CD4-positive, alpha-beta T cell treated with Interleukin-17A for 1 hour (primary cell): ENCODE measurements at regions not wholly inside any gene's neighbourhood (a gene's known extent, or its start where the extent isn't known, plus 50 kb on each side); places are given as distances from the start of the nearest gene placed in this dataset.

ENCODE experiments used
- DNase-seq: peaks from one replicate; pipeline ENCODE4 v3.0.0-alpha.2; 2020

GRCh38 chr2:133949595-133949994 is 304.3 kb upstream of the MGAT5 start:
- DNase-seq, result no peak

DNA sequence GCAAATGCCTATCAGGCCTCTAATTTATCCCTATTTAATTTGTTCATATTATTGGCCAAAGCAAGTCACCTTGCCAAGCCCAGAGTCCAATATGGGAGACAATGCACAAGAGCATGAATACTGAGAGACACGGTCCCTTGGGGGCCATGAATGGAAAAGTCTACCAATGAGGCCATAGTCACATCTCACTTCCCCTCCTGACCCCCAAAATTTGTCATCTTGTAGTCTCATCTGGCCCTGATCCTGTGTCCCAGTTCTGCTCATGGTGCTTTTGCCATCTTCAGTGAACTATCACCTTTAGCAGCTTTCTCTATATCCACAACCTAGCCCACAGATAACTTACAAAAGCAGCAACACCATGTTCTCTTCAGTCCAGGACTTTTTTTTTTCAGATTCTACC is 302.7 kb upstream of the MGAT5 start:
- no peak for DNase-seq

DNA sequence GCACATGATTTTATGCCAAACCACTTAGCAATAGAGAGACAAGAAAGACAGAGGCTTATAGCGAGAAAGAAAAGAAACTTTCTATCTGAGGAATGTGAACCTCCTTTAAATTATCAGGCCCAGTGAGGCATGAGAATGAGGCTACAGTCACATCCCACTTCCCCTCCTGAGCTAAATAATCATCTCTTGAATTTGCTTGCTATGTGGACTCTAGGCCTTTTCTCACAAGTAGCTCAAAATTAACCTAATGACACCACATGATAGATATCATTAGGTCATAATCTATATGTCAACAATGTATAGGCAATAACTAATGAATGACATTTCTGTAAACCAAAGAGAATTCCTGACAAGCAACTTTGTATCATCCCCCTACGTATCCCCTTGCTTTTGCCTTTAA is 301.5 kb upstream of the MGAT5 start:
- no peak for DNase-seq

GRCh38 chr2:133952896-133953295 is 301.0 kb upstream of the MGAT5 start:
- no peak for DNase-seq

DNA sequence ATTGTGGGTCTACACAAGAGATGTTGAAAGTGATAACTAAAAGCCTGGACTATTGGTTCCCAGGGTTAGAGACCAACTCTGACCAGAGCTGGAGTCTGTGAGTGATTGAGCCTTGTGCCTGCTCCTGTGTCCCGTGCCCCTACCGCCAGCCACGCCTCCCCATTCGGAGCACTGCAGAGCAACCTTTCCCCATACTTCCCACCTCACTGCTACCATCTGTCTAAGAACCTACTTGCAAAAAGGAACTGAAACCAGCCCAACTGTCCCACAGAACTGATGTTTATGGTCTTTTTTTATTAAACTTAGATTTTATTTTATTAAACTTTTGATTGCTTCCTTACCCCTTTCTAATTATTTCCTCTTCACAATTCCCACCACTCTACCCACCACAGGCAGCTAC is 300.3 kb upstream of the MGAT5 start:
- no peak for DNase-seq

DNA sequence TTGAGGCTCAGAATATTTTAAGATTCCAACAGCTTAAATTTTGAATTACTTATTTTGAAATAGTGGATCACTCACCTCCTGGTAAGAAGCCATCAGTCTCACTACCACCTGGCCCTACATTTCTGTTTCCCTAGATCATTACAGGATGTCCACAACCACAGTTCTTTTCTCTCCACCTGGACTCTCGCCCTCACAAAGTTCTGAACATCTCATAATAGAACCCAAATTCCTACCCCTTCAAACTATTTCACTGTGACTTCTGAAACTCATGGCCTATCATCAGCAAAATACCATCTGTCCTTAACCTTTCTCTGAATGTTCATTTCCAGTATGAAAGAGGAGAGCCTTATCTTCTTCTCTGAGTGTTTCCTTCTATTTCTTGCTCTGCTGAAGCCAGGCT is 299.2 kb upstream of the MGAT5 start:
- no peak for DNase-seq

DNA sequence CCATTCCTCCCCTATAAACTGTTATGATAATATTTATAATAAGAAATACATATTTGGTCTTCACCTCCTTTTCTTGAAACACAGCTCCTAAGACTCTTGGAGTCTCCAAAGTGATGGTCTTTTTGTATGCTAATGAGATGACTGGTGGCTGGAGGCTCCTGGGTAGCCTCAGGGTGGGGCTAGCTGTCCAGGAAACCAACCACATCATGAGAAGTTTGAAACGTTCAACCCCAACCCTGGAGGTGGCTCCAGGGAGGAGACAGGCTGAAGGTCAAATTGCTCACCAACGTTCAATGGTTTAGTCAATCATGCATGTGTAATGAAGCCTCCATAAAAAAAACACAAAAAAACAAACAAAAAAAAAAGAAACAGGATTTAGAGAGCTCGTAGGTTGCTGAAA is 298.7 kb upstream of the MGAT5 start:
- no peak for DNase-seq

- DNase-seq, result no peak
Measured at GRCh38 chr2:133956434-133956935, 297.4 kb upstream of the MGAT5 start.

DNA sequence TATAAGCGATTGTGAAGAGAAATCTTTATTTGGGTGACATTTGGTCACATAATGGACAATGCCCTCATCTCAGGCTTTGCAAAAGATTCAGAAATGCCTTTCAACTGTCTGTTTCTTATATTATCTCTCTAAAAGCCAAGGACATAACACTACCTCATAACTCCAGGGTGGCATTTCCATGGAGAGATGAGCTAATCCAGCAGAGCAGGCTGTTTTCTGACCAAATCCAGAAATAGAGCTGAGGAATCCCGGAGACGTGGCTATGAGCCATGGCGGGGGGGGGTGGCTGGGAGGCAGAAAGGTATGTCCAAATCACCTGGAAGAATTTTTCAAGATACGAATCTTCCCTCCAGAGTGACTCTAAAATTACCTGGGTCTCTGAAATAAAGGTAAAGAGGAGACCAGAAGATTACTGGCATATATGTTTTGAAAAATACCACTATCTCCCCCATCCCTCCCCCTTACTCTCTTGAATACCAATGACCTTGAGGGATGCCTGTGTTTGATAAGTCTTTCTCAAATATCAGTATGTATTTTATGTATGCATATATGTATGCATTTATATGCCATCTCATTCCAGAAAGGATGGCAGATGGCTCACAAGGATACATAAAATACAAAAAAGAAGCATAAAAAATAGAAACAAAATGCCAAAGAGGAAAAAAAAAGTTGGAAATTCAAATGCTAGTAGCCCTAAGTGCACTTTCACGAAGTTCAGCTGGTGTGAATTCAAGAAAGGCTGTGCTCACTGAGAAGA is 296.0 kb upstream of the MGAT5 start:
- DNase-seq, result no peak

GRCh38 chr2:133959066-133959465 is 294.8 kb upstream of the MGAT5 start:
- DNase-seq, result no peak

DNA sequence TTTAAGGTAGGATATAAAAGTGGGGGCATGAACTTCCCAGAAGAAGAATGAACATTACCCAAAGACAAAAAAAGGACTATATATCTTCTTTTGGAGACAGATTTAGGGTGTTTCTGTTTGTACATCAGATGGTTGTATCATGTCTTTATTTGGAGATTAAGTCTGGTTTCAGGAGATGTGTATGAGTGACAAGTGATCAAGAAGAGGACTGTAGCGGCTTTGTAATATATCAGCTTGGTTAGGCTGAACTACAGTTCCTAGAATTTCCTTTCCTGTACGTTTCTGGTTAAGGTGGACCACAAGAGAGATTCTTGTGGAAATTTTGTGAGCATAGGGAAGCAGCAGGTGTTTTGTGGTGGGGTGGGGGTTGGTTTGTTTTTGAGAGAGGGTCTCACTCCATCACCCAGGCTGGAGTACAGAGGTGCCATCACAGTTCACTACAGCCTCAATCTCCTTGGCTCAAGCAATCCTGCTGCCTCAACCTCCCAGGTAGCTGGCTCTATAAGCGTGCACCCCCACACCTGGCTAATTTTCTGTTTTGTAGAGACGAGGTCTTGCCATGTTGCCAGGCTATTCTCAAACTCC is 287.1 kb upstream of the MGAT5 start:
- DNase-seq, result no peak

DNA sequence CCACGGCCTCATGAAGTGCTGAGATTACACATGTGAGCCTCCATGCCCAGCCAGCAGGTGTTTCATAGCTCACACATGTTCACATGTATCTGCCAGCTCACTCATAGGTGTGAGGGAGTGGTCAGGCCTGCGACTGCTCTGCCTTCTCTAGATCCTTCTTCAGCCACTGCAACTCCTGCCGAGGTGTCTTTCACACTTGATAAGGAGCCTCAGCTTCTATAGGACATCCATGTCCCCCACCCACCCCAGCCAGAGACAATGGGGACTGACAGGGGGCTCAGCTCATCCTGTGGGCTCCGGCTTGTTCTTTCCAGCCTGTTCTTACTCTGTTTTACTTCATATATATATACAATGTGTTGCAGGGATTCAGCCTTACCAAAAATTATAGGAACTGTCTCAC is 286.5 kb upstream of the MGAT5 start:
- no peak for DNase-seq

DNA sequence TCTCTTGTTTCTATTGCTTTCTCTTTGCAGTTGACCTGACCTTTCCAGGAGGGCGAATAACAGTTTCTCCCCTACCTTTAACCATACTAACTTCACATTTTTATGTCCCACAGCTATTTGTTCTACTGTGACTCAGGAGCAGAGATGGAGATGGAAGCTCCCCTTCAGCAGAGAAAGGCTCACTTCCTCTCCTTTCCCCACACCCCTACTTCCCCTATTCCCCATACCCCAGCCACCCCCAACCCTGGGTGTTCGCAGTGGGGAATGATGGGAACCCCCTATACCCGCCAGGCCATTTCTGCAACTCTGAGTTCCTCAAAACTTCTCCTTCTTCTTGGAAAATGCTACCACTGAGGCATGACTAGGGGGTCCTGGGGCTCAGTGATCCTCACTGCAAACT is 285.4 kb upstream of the MGAT5 start:
- DNase-seq, result no peak

GRCh38 chr2:133970641-133971040 is 283.2 kb upstream of the MGAT5 start:
- DNase-seq, result no peak

DNA sequence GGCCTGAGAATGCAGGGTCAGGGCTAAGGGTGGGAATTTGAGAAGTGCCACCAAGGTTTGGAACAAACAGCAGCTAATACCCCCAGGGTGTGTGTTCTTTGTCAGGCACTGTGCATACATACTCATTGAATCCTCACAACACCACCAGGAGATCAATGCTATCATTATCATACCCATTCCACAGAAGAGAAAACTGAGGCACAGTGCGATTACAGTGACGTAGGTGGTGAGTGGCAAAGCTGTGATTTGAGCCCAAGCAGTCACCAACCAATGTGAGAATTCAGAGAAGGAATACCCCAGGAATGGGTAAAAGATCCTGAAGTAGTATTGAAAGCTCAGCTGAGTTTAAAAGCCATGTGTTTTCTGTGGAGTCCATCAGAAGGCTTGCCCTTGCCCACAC is 281.6 kb upstream of the MGAT5 start:
- no peak for DNase-seq

DNA sequence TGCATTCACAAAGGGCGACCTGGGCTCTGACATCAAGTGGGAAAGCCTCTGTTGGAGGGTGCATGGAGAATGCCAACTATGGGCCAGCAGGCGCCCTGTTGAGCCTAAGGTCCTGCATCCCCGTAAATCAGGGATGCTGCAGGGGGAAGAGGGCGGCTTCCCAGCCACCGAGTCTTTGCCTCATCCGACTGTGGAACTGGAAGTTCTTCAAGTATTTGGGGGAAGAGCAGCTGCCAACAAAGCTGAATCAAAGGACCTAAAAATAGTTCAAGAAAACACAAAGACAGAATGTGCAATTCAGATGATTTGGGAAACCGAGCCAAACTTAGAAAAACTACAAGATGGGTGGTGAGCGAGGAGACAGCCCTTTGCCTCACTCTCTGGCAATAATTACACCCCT is 281.1 kb upstream of the MGAT5 start:
- DNase-seq, result no peak

GRCh38 chr2:133974353-133974752 is 279.5 kb upstream of the MGAT5 start:
- DNase-seq, result no peak

- DNase-seq, result no peak
Measured at GRCh38 chr2:133975135-133975534, 278.7 kb upstream of the MGAT5 start.

GRCh38 chr2:133975676-133976428 is 278.0 kb upstream of the MGAT5 start:
- DNase-seq, result no peak

- DNase-seq, result no peak
Measured at GRCh38 chr2:133976659-133977058, 277.2 kb upstream of the MGAT5 start.

- no peak for DNase-seq
Measured at GRCh38 chr2:133977405-133977804, 276.5 kb upstream of the MGAT5 start.

- no peak for DNase-seq
Measured at GRCh38 chr2:133982256-133982655, 271.6 kb upstream of the MGAT5 start.

DNA sequence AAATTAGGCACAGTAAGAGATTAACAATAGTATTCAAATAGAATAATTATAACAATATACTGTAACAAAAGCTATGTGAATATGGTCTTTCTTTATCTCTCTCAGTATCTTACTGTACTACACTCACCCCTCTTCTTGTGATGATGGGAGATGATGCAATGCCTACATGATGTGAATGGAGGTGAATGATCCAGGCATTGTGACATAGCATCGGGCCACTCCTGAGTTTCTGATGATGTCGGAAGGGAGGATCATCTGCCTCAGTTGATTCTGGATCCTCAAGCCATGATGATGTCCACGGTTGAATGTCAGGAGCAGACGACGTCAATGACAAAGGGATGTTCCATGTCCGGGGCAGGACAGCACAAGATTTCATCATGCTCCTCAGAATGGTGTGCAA is 268.3 kb upstream of the MGAT5 start:
- no peak for DNase-seq
